Esophagus muscularis mucosa (tissue), 4 donors: ENCODE measurements at regions not wholly inside any gene's neighbourhood (a gene's known extent, or its start where the extent isn't known, plus 50 kb on each side); places are given as distances from the start of the nearest gene placed in this dataset.

ENCODE experiments used
- DNase-seq: peaks from one replicate; pipeline ENCODE4 v3.0.0-alpha.2; 2017; ENCODE audit errors: extremely low spot score
- H3K27ac ChIP-seq, 4 donors: fragments of 200-600 bp; sonication (generic); replicated peaks in 1 of 4; 1 replicate in 3 of 4; 2 replicates in 1 of 4; pipeline ENCODE4 v1.5.1; 2016 to 2019; ENCODE audit warnings: mild to moderate bottlenecking in 1 of 4
- H3K27me3 ChIP-seq, 4 donors: fragments of 200-600 bp; sonication (generic); one replicate each; pipeline versions ENCODE4 v1.5.1 to v1.6.0; 2016 to 2019
- H3K36me3 ChIP-seq, 4 donors: fragments of 200-600 bp; sonication (generic); one replicate each; pipeline ENCODE4 v1.5.1; 2016 to 2019
- H3K4me1 ChIP-seq, 4 donors: fragments of 200-600 bp; sonication (generic); one replicate each; pipeline ENCODE4 v1.5.1; 2016 to 2019
- H3K4me3 ChIP-seq, 4 donors: fragments of 200-600 bp; sonication (generic); 1 replicate in 2 of 4; 2 replicates in 2 of 4; pipeline ENCODE4 v1.5.1; 2016 to 2019; ENCODE audit warnings: mild to moderate bottlenecking in 4 of 4, moderate library complexity in 1 of 4
- H3K9me3 ChIP-seq, 4 donors: fragments of 200-600 bp; sonication (generic); 1 replicate in 3 of 4; 2 replicates in 1 of 4; pipeline ENCODE4 v1.5.1; 2016 to 2019
- EP300 ChIP-seq: sonication (generic); formaldehyde crosslinking; IDR thresholded peaks from one replicate; pipeline ENCODE4 v1.6.1; 2017; ENCODE audit warnings: antibody characterized with exemption
- POLR2A ChIP-seq: fragments of 450-650 bp; IDR thresholded peaks from one replicate; pipeline ENCODE4 v1.6.1; 2017; ENCODE audit warnings: antibody characterized with exemption, moderate library complexity, mild to moderate bottlenecking, low read depth
- POLR2AphosphoS5 ChIP-seq, 2 donors: sonication (generic); formaldehyde crosslinking; IDR thresholded peaks; one replicate each; pipeline ENCODE4 v1.6.1; 2017; ENCODE audit warnings: antibody characterized with exemption in 2 of 2
- WGBS: methylation state at CpG from one replicate; pipeline ENCODE4 v1.1.5; 2018; 5-methylcytosine and 5-hydroxymethylcytosine counted together
- intact Hi-C: fragments of 100-400 bp; cut with DNase I; formaldehyde crosslinking; loops from one replicate; pipeline ENCODE4 v1.15.1; 2023
- TF ChIP-seq, protein P1 (sequence below), 3 experiments: fragments of 200-600 bp in 2 of 3; fragments of 450-650 bp in 1 of 3; sonication (generic) in 2 of 3; IDR thresholded peaks; one replicate each; pipeline ENCODE4 v1.5.1; 2017 to 2019; ENCODE audit warnings: antibody characterized with exemption in 3 of 3, mild to moderate bottlenecking in 2 of 3, moderate library complexity in 1 of 3

DNA sequence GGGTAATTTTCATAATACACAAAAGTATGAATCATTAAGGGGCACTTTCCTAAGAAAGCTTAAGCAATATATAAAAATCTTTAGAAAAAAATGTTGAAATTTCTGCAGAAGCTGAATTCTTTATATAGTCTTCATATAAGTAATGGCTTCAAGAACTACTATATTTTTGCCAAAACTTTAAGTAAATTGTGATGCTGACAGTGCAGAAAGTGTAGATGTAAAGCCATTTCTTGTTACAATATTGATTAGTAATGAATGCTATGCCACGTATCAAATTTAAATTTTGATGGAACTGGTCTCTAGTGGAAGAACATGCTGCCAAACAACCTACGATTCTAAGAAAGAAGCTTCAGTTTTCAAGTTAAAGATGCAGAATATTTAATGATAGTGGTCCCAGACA, 1210.0 kb downstream of the SLITRK1 start:
- intact Hi-C loops: no loop called here
- H3K27me3 ChIP-seq: no peaks in the 10 kb centered on the region
- H3K9me3 ChIP-seq: no peaks in the 10 kb centered on the region
- no peak for TF ChIP-seq POLR2AphosphoS5 (IDR thresholded peaks at IDR 0.05)
- TF ChIP-seq, protein P1, sequence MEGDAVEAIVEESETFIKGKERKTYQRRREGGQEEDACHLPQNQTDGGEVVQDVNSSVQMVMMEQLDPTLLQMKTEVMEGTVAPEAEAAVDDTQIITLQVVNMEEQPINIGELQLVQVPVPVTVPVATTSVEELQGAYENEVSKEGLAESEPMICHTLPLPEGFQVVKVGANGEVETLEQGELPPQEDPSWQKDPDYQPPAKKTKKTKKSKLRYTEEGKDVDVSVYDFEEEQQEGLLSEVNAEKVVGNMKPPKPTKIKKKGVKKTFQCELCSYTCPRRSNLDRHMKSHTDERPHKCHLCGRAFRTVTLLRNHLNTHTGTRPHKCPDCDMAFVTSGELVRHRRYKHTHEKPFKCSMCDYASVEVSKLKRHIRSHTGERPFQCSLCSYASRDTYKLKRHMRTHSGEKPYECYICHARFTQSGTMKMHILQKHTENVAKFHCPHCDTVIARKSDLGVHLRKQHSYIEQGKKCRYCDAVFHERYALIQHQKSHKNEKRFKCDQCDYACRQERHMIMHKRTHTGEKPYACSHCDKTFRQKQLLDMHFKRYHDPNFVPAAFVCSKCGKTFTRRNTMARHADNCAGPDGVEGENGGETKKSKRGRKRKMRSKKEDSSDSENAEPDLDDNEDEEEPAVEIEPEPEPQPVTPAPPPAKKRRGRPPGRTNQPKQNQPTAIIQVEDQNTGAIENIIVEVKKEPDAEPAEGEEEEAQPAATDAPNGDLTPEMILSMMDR (IDR thresholded peaks at IDR 0.05): no peak
- no peak for TF ChIP-seq POLR2A
- TF ChIP-seq EP300: no peak
- 87% methylated on average over 2 of the region's 2 CpGs for WGBS
- H3K27ac ChIP-seq: no peak overlapping the region
- no peaks in the 10 kb centered on the region for H3K36me3 ChIP-seq
- no peaks in the 10 kb centered on the region for H3K4me1 ChIP-seq
- no peak overlapping the region for H3K4me3 ChIP-seq
- no peak for DNase-seq

DNA sequence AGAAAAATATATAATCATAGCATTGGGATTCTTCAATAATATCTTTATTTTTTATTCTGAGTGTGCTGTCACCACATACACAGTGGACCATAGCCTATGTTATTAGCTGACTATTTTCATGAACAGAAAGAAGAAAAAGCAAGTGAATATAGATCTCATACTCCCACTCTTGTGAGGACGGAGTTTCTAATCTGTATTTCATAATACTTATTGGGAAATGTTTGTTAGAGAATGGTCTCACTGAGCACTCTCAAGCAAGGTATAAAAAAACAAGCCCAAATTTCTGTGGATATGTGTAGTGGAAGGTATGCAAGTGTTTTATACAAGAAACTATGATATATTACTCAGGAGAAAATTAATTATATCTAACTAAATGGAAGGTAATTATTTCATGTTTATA, 1218.1 kb downstream of the SLITRK1 start:
- WGBS: 87% methylated on average over 1 of the region's 1 CpG
- no peak for TF ChIP-seq POLR2AphosphoS5 (IDR thresholded peaks at IDR 0.05)
- TF ChIP-seq, protein P1 (IDR thresholded peaks at IDR 0.05): no peak
- TF ChIP-seq EP300: no peak
- TF ChIP-seq POLR2A: no peak
- Histone ChIP-seq H3K36me3 (no peaks in the 10 kb centered on the region), H3K9me3 (no peaks in the 10 kb centered on the region), H3K27ac (no peak overlapping the region), H3K4me1 (no peaks in the 10 kb centered on the region), H3K4me3 (no peak overlapping the region), H3K27me3 (no peaks in the 10 kb centered on the region)
- intact Hi-C loops: no loop called here
- DNase-seq: no peak

DNA sequence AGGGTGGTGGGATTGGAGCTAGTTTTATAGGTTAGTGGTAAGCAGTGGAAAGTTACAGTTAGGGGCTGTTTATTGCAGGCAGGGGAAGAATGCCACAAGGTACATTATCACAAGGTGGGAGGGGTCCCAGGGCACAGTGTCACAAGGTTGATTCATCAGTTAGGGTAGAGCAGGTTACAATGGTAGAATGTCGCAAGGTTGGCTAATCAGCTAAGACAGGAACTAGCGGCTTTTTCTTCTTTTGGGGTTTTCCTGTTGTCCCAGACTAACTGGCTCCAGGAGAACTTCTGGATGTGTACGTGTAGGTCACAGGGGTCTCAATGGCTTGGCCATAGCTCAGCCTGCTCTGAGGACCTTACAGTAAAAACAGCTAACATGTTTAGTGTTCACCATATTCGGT, 1221.1 kb downstream of the SLITRK1 start:
- intact Hi-C loops: no loop called here
- 87% methylated on average over 4 of the region's 4 CpGs for WGBS
- H3K9me3 ChIP-seq: no peaks in the 10 kb centered on the region
- TF ChIP-seq, protein P1 (IDR thresholded peaks at IDR 0.05): no peak
- TF ChIP-seq POLR2A (no peak), EP300 (no peak), POLR2AphosphoS5 (IDR thresholded peaks at IDR 0.05) (no peak)
- H3K4me1 ChIP-seq: no peaks in the 10 kb centered on the region
- no peaks in the 10 kb centered on the region for H3K27me3 ChIP-seq
- no peak for DNase-seq
- H3K36me3 ChIP-seq: no peaks in the 10 kb centered on the region
- H3K27ac ChIP-seq: no peak overlapping the region
- H3K4me3 ChIP-seq: no peak overlapping the region

DNA sequence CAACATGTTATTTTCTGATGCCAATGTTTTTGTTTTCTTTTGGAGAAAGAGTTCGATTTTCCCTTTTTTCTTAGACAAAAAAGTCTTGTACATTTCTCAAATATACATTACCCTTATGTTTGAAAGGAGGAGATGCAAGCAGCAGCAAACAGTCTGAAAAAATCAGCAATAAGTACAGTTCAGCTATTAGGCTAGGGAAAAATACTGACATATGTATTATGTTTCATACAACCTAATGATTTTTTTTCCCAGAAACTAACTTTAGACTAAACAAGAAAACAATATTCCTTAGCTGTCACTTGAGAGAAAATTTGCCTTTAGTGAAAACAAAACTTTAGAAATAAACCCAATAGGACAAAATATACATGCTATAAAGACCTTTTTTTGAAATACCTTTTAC, 1223.5 kb downstream of the SLITRK1 start:
- H3K27me3 ChIP-seq: no peaks in the 10 kb centered on the region
- DNase-seq: no peak
- no peak overlapping the region for H3K27ac ChIP-seq
- WGBS: 57% methylated on average over 1 of the region's 1 CpG
- no peaks in the 10 kb centered on the region for H3K9me3 ChIP-seq
- no peak overlapping the region for H3K4me3 ChIP-seq
- H3K36me3 ChIP-seq: no peaks in the 10 kb centered on the region
- intact Hi-C loops: no loop called here
- no peaks in the 10 kb centered on the region for H3K4me1 ChIP-seq
- TF ChIP-seq, protein P1 (IDR thresholded peaks at IDR 0.05): no peak
- TF ChIP-seq POLR2A (no peak), POLR2AphosphoS5 (IDR thresholded peaks at IDR 0.05) (no peak), EP300 (no peak)

DNA sequence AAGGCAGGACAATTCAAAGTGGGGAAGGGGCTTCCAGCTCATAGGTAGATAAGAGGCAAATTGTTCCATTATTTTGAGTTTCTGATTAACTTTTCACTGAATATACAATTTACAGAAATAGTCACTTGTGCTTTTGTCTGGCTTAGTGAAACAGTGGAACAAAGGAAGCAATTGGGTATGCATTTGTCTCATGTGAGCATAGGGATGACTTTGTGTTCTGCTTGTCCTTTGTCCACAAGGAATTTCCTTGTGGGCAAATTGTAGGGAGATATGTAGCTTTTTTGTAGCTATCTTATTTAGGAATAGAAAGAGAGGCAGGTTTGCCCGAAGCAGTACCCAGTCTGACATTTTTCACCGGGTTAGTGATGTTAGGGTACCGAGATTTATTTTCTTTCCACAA, 1224.8 kb downstream of the SLITRK1 start:
- DNase-seq: no peak
- Histone ChIP-seq H3K27ac (no peak overlapping the region), H3K4me3 (no peak overlapping the region), H3K36me3 (no peaks in the 10 kb centered on the region), H3K27me3 (no peaks in the 10 kb centered on the region), H3K4me1 (no peaks in the 10 kb centered on the region), H3K9me3 (no peaks in the 10 kb centered on the region)
- intact Hi-C loops: no loop called here
- 97% methylated on average over 3 of the region's 3 CpGs for WGBS
- no peak for TF ChIP-seq POLR2A
- TF ChIP-seq, protein P1 (IDR thresholded peaks at IDR 0.05): no peak
- TF ChIP-seq POLR2AphosphoS5 (IDR thresholded peaks at IDR 0.05): no peak
- TF ChIP-seq EP300: no peak
